Transverse colon (tissue), 3 donors: ENCODE measurements at regions not wholly inside any gene's neighbourhood (a gene's known extent, or its start where the extent isn't known, plus 50 kb on each side); places are given as distances from the start of the nearest gene placed in this dataset.

ENCODE experiments used
- EP300 ChIP-seq: sonication (generic); formaldehyde crosslinking; IDR thresholded peaks from one replicate; pipeline ENCODE4 v1.6.1; 2017; ENCODE audit warnings: antibody characterized with exemption, low read depth
- POLR2A ChIP-seq: fragments of 450-650 bp; IDR thresholded peaks from one replicate; pipeline ENCODE4 v1.6.1; 2016; ENCODE audit warnings: antibody characterized with exemption, mild to moderate bottlenecking, moderate library complexity
- POLR2AphosphoS5 ChIP-seq, 3 donors: sonication (generic); formaldehyde crosslinking; IDR thresholded peaks; one replicate each; pipeline ENCODE4 v1.6.1; 2016; ENCODE audit warnings: antibody characterized with exemption in 3 of 3

DNA sequence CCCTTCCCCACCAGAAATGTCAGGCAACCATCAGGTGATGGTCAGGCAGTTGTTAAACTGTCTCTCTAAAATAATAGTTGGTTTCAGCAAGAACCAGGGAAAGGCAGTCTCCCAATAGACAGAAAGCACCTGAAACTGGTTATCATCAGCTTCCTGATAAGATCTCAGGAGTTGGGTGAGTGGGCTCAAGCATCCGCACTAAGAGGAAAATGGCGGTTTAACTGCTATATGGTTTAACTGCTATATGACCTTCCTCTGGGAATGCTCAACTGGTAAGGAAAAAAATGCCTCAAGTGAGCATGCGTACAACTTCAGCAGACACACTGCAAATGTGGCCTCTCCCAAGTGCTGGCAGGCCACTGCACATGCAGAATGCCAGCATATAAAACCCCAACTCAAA lies 240.8 kb upstream of the CMC1 start:
- TF ChIP-seq POLR2A: no peak
- no peak for TF ChIP-seq EP300
- TF ChIP-seq POLR2AphosphoS5 (IDR thresholded peaks at IDR 0.05): no peak
